HG02642 (cell line): ENCODE measurements at regions not wholly inside any gene's neighbourhood (a gene's known extent, or its start where the extent isn't known, plus 50 kb on each side); places are given as distances from the start of the nearest gene placed in this dataset.

Experiments
- ATAC-seq: cut with Tn5 transposase; IDR thresholded peaks from one replicate; pipeline ENCODE4 v1.9.1; 2021; ENCODE audit warnings: mild to moderate bottlenecking; ENCODE audit not compliant: unreplicated experiment, poor library complexity

- no peak for ATAC-seq
Observed at GRCh38 chr13:30037766-30038165, 187.3 kb upstream of the UBL3 start.

GRCh38 chr13:30037306-30037705, 186.9 kb upstream of the UBL3 start:
- no peak for ATAC-seq

GRCh38 chr13:30034458-30034795, 184.0 kb upstream of the UBL3 start:
- ATAC-seq, result no peak

GRCh38 chr13:30033681-30034457, 183.5 kb upstream of the UBL3 start:
- ATAC-seq, result no peak

GRCh38 chr13:30032263-30032662, 181.8 kb upstream of the UBL3 start:
- no peak for ATAC-seq

GRCh38 chr13:30031488-30031887, 181.1 kb upstream of the UBL3 start:
- no peak for ATAC-seq

GRCh38 chr13:30030141-30030750, 179.8 kb upstream of the UBL3 start:
- no peak for ATAC-seq

GRCh38 chr13:30027569-30028455, 177.4 kb upstream of the UBL3 start:
- no peak for ATAC-seq

GRCh38 chr13:30026909-30027308, 176.5 kb upstream of the UBL3 start:
- ATAC-seq, result no peak

GRCh38 chr13:30026093-30026492, 175.7 kb upstream of the UBL3 start:
- ATAC-seq, result no peak

- no peak for ATAC-seq
Observed at GRCh38 chr13:30025351-30025750, 174.9 kb upstream of the UBL3 start.

GRCh38 chr13:30024125-30024865, 173.9 kb upstream of the UBL3 start:
- ATAC-seq, result no peak

- ATAC-seq, result no peak
Observed at GRCh38 chr13:30023196-30023895, 172.9 kb upstream of the UBL3 start.

GRCh38 chr13:30022796-30023195, 172.4 kb upstream of the UBL3 start:
- ATAC-seq, result no peak

GRCh38 chr13:30022256-30022655, 171.8 kb upstream of the UBL3 start:
- no peak for ATAC-seq

- no peak for ATAC-seq
Observed at GRCh38 chr13:30021611-30022010, 171.2 kb upstream of the UBL3 start.

GRCh38 chr13:30020726-30021312, 170.4 kb upstream of the UBL3 start:
- no peak for ATAC-seq

GRCh38 chr13:30019648-30020626, 169.5 kb upstream of the UBL3 start:
- ATAC-seq, result no peak
